Kidney (tissue), 13 donors: ENCODE measurements at regions not wholly inside any gene's neighbourhood (a gene's known extent, or its start where the extent isn't known, plus 50 kb on each side); places are given as distances from the start of the nearest gene placed in this dataset.
"Not testable (repeated sequence)": the region's sequence is repeated elsewhere in the genome, so short reads cannot be mapped to it uniquely, and the experiment has no call there.

Experiments used
- DNase-seq, 5 donors: peaks; one replicate each; pipeline ENCODE4 v3.0.0-alpha.2; 2013 to 2020
- FAIRE-seq: peaks from 2 replicates; lab custom pipeline; 2012; peaks lifted over from hg19 to GRCh38; lab: Jason Lieb, UNC
- H3K27ac ChIP-seq, 2 donors: one replicate each; pipeline ENCODE4 v1.7.0; 2013; ENCODE audit warnings: low read depth in 2 of 2, low read length in 2 of 2, inconsistent platforms in 1 of 2
- H3K27me3 ChIP-seq: one replicate; pipeline ENCODE4 v1.7.1; 2013; ENCODE audit warnings: low read length, inconsistent platforms; ENCODE audit not compliant: control insufficient read depth, insufficient read depth
- H3K36me3 ChIP-seq, 3 donors: one replicate each; pipeline versions ENCODE4 v1.7.0 to v1.7.1; 2013; ENCODE audit warnings: low read length in 3 of 3, control low read depth in 1 of 3, inconsistent platforms in 1 of 3; ENCODE audit not compliant: insufficient read depth in 3 of 3, control insufficient read depth in 2 of 3
- H3K4me1 ChIP-seq, 3 donors: one replicate each; pipeline versions ENCODE4 v1.7.0 to v1.7.1; 2013; ENCODE audit warnings: low read length in 3 of 3, inconsistent platforms in 1 of 3, low read depth in 1 of 3; ENCODE audit not compliant: control insufficient read depth in 2 of 3, insufficient read depth in 2 of 3
- H3K4me3 ChIP-seq, 3 donors: one replicate each; pipeline versions ENCODE4 v1.7.0 to v1.8.1; 2013; ENCODE audit warnings: low read length in 3 of 3, control low read depth in 1 of 3, inconsistent platforms in 1 of 3
- H3K9ac ChIP-seq, 3 donors: one replicate each; pipeline versions ENCODE4 v1.7.0 to v1.7.1; 2013; ENCODE audit warnings: low read length in 3 of 3, control low read depth in 1 of 3, inconsistent platforms in 1 of 3
- H3K9me3 ChIP-seq, 3 donors: one replicate each; pipeline versions ENCODE4 v1.7.0 to v1.7.1; 2013; ENCODE audit warnings: low read length in 3 of 3, control low read depth in 1 of 3, inconsistent platforms in 1 of 3; ENCODE audit not compliant: control insufficient read depth in 2 of 3, insufficient read depth in 1 of 3
- CTCF ChIP-seq: IDR thresholded peaks from 3 replicates; pipeline ENCODE4 v1.5.1; 2012; ENCODE audit warnings: mild to moderate bottlenecking, moderate library complexity, borderline replicate concordance; ENCODE audit not compliant: insufficient read depth; ENCODE audit errors: extremely low read depth
- intact Hi-C: fragments of 100-400 bp; cut with DNase I; formaldehyde crosslinking; loops from one replicate; pipeline ENCODE4 v1.11.1; 2022
- donor health status: control.
- donor health status: control.
- donor health status: control.
- donor health status: control.
- donor health status: control.
- donor health status: DM: yes; HTN: yes; CAD: no.
- donor health status: Normal renal cell carcinoma (clear cell type).

GRCh38 chr4:3638080-3638795, 106.0 kb upstream of the LRPAP1 start:
- no peaks in the 10 kb centered on the region for H3K27me3 ChIP-seq
- FAIRE-seq (peak; percentile 56), DNase-seq (peak in 2 of 5 donors; percentile 35 to 85)
- intact Hi-C loops, result no loop called here
- H3K9me3 ChIP-seq, result no peaks in the 10 kb centered on the region
- no peaks in the 10 kb centered on the region for H3K36me3 ChIP-seq
- no peak for TF ChIP-seq CTCF
- no peaks in the 10 kb centered on the region for H3K4me1 ChIP-seq
- no peak overlapping the region for H3K4me3 ChIP-seq
- no peak overlapping the region for H3K9ac ChIP-seq
- H3K27ac ChIP-seq, result peak overlapping the region in 1 of 2 donors; percentile 72

- intact Hi-C loops, result no loop called here
- Histone ChIP-seq H3K27me3 (no peaks in the 10 kb centered on the region), H3K9me3 (no peaks in the 10 kb centered on the region), H3K9ac (no peak overlapping the region), H3K27ac (peak overlapping the region; percentile 67 to 72), H3K4me3 (no peak overlapping the region), H3K4me1 (no peaks in the 10 kb centered on the region), H3K36me3 (no peaks in the 10 kb centered on the region)
- FAIRE-seq (no peak), DNase-seq (peak in 4 of 5 donors; percentile 72 to 92 (median 85))
- no peak for TF ChIP-seq CTCF
These were observed 105.2 kb upstream of the LRPAP1 start for GRCh38 chr4:3637326-3638016.

GRCh38 chr4:3636646-3637320, 104.6 kb upstream of the LRPAP1 start:
- FAIRE-seq (no peak), DNase-seq (peak in 1 of 5 donors; percentile 51)
- Histone ChIP-seq H3K36me3 (no peaks in the 10 kb centered on the region), H3K9me3 (no peaks in the 10 kb centered on the region), H3K4me3 (no peak overlapping the region), H3K9ac (no peak overlapping the region), H3K27me3 (no peaks in the 10 kb centered on the region), H3K4me1 (no peaks in the 10 kb centered on the region), H3K27ac (peak overlapping the region; percentile 67 to 72)
- intact Hi-C loops, result no loop called here
- TF ChIP-seq CTCF, result no peak

GRCh38 chr4:3636020-3636419, 103.8 kb upstream of the LRPAP1 start:
- H3K9ac ChIP-seq, H3K36me3 ChIP-seq, intact Hi-C loops, H3K9me3 ChIP-seq, H3K27ac ChIP-seq, DNase-seq, H3K27me3 ChIP-seq, H3K4me1 ChIP-seq, H3K4me3 ChIP-seq, FAIRE-seq: not testable (repeated sequence)
